ENCODE measurements at regions not wholly inside any gene's neighbourhood (a gene's known extent, or its start where the extent isn't known, plus 50 kb on each side); places are given as distances from the start of the nearest gene placed in this dataset.

- Histone ChIP-seq H2BK120ac (ENCODE audit: low read depth, low read length, poor library complexity, severe bottlenecking) (no peak overlapping the region), H3K9ac (ENCODE audit: extremely low read depth, insufficient read length, low read length) (no peak overlapping the region), H4K20me1 (ENCODE audit: control insufficient read depth, insufficient read depth, insufficient read length) (no peaks in the 10 kb centered on the region), H3K79me1 (ENCODE audit: insufficient read depth, low read depth, low read length, poor library complexity, severe bottlenecking) (no peaks in the 10 kb centered on the region), H2AFZ (ENCODE audit: low read length) (no peak overlapping the region), H2BK15ac (ENCODE audit: low read depth, low read length) (no peak overlapping the region), H3T11ph (ENCODE audit: low read length) (no peak overlapping the region), H3K27me3 (ENCODE audit: insufficient read depth, low read length) (no peaks in the 10 kb centered on the region), H3K4me1 (ENCODE audit: insufficient read depth, low read length) (peaks cover 3% of the 10 kb centered on the region), H3K27ac (ENCODE audit: insufficient read length, low read depth, low read length) (no peak overlapping the region), H3K4me2 (ENCODE audit: insufficient read depth, insufficient read length, low read length) (no peak overlapping the region), H3K23ac (ENCODE audit: insufficient read length, low read depth, low read length) (no peak overlapping the region), H2AK5ac (ENCODE audit: insufficient read length, low read length) (no peak overlapping the region), H2BK5ac (ENCODE audit: insufficient read length, low read length) (no peak overlapping the region), H4K8ac (replicated peaks; ENCODE audit: insufficient read length, low read depth, low read length) (no peak overlapping the region), H3K14ac (ENCODE audit: insufficient read depth, low read length) (no peak overlapping the region), H2BK12ac (ENCODE audit: insufficient read length, low read depth, low read length) (no peak overlapping the region), H3K9me3 (ENCODE audit: control insufficient read depth, low read depth, low read length) (no peaks in the 10 kb centered on the region), H3K23me2 (ENCODE audit: insufficient read length, low read depth, low read length, poor library complexity, severe bottlenecking) (no peaks in the 10 kb centered on the region), H4K91ac (ENCODE audit: insufficient read length, low read depth, low read length) (no peak overlapping the region), H3K56ac (ENCODE audit: insufficient read length, low read depth, low read length) (no peak overlapping the region), H3K79me2 (ENCODE audit: insufficient read depth, low read length) (no peaks in the 10 kb centered on the region), H2BK20ac (ENCODE audit: low read depth, low read length, poor library complexity, severe bottlenecking) (no peak overlapping the region), H3K18ac (ENCODE audit: insufficient read length, low read depth, low read length) (no peak overlapping the region), H4K5ac (ENCODE audit: insufficient read length, low read depth, low read length) (no peak overlapping the region), H3K4ac (ENCODE audit: low read depth, low read length) (no peak overlapping the region)
- TF ChIP-seq CTCF (conservative IDR thresholded peaks at IDR 0.05) = no peak
- Mint-ChIP-seq H3K4me1 (peaks cover 8 to 11% of the 10 kb centered on the region in 2 experiments), H3K36me3 (ENCODE audit: insufficient read depth in 1 of 3, low read depth in 3 of 3) (no peaks in the 10 kb centered on the region), H3K27me3 (ENCODE audit: low read depth) (no peaks in the 10 kb centered on the region), H3K27ac (no peak overlapping the region), H3K9me3 (peaks cover 0 to 2% of the 10 kb centered on the region in 2 experiments; a peak in 1 of 5 replicates), H3K4me3 (no peak overlapping the region)
- DNase-seq = no peak
- no CpG with 5 or more reads among the region's 6 CpGs for WGBS (ENCODE audit: extremely low coverage, insufficient read length, low lambda C conversion rate)
Measured at GRCh38 chr2:44098891-44099290, 69.8 kb upstream of the PPM1B start.
